ENCODE measurements at regions not wholly inside any gene's neighbourhood (a gene's known extent, or its start where the extent isn't known, plus 50 kb on each side); places are given as distances from the start of the nearest gene placed in this dataset.

DNA sequence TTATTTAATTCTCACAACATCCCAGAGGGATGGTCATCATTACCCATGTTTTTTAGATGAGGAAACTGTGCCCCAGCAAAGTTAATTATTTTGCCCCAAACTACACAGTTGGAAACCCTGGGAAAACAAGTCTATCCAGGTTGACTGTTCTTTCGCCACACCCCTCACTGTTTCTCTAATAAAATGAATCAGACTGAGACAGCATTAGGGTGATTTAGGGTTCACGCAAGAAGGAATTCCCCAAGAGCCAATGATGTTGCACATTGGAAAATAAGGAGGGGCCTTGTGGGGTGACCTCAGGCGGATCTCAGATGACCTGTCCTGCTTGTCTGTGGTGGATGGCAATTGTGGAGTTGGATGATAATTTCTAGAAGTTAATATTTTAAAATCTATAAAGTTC is 135.7 kb upstream of the TBX20 start:
- TF ChIP-seq, protein P1, sequence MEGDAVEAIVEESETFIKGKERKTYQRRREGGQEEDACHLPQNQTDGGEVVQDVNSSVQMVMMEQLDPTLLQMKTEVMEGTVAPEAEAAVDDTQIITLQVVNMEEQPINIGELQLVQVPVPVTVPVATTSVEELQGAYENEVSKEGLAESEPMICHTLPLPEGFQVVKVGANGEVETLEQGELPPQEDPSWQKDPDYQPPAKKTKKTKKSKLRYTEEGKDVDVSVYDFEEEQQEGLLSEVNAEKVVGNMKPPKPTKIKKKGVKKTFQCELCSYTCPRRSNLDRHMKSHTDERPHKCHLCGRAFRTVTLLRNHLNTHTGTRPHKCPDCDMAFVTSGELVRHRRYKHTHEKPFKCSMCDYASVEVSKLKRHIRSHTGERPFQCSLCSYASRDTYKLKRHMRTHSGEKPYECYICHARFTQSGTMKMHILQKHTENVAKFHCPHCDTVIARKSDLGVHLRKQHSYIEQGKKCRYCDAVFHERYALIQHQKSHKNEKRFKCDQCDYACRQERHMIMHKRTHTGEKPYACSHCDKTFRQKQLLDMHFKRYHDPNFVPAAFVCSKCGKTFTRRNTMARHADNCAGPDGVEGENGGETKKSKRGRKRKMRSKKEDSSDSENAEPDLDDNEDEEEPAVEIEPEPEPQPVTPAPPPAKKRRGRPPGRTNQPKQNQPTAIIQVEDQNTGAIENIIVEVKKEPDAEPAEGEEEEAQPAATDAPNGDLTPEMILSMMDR (IDR thresholded peaks at IDR 0.05; ENCODE audit: extremely low read depth in 1 of 2, insufficient read depth in 1 of 2, low read depth in 1 of 2, low read length in 2 of 2), result no peak
- TF ChIP-seq POLR2A (IDR thresholded peaks at IDR 0.05; ENCODE audit: low read depth, low read length) (no peak), EZH2 (IDR thresholded peaks at IDR 0.05; ENCODE audit: borderline replicate concordance, low read depth, low read length, severe bottlenecking) (no peak), POLR2AphosphoS5 (IDR thresholded peaks at IDR 0.05; ENCODE audit: insufficient read depth, low read depth, low read length) (no peak), JUN (IDR thresholded peaks at IDR 0.05; ENCODE audit: borderline replicate concordance, insufficient read depth, insufficient read length, low read depth) (no peak), MYC (IDR thresholded peaks at IDR 0.05; ENCODE audit: low read depth, low read length) (no peak)
